GM11168 (cell line): ENCODE measurements at regions not wholly inside any gene's neighbourhood (a gene's known extent, or its start where the extent isn't known, plus 50 kb on each side); places are given as distances from the start of the nearest gene placed in this dataset.

Experiments used
- in situ Hi-C: fragments of 300-500 bp; cut with MboI; formaldehyde crosslinking; loops from one replicate; pipeline ENCODE4 v1.12.0; 2022; ENCODE audit warnings: low sequenced_read_pairs; ENCODE audit not compliant: unreplicated experiment

DNA sequence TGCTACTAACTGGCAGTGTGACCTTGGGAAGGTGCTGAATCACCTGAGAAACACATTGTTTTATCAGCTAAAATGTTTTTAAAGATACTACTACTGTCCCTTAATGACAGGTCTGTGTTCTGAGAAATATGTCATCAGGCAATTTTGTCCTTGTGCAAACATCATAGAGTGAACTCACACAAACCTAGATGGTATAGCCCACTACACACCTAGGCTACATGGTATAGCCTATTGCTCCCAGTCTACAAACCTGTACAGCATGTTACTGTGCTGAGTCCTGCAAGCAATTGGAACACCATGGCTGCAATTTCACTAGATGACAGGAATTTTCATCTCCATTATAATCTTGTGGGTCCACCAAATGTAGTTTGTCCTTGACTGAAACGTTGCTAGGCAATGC lies 101.3 kb upstream of the GUCY1A1 start:
- in situ Hi-C loops, result no loop called here

DNA sequence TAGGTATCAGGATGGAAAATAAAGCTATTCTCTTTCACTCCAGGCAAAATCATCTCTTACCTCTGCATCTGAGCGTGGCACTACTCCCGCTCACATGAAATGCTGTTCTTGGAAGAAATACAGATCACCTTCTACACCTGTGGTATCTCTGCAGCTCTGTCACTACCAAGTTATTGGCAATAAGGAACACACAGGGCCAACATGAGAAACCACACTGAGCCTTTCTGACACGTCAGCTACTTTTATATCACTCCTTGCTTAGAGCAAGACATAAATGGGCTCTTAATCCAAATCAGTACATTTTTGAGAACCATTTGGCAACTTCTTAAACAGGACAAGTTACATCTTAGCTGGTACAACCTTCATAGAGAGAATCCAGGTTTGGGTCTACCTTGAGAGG lies 101.8 kb upstream of the GUCY1A1 start:
- in situ Hi-C loops, result no loop called here

DNA sequence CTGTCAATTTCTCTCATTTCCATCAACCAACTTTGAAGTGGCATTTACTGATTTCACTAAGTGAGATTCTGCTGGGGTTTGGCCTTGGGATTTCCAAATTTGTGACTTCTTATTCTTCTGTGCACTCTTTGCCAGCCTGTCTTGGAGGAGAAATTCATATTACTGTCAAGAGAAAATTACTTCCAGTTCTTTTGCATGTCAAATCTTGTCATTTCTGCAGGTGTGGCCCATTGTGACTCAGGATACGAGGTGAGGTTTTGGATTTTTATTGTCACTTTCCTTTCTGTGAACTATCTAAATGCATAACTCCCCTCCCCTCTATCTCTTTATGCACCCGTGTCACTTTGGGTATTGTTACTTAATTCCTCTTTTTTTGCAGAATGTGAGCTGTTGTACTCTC lies 102.6 kb upstream of the GUCY1A1 start:
- in situ Hi-C loops, result no loop called here

DNA sequence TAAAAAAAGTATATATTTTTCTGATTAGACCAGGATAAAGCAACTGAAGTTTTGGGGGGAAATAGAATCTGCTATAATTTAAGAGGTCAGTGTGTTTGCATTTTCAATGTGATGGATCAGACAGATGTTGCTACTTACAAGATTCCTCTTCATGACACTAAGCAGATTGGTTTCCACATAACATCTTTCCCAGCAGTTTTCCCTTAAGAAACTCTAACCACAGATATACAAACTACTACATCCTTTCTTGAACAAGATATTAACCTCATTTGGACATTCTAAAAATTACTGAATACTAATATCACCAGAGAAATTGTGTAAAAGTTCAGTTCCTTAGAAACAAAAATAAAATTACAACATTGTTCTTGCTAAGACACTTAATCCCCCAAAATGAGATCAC lies 106.7 kb upstream of the GUCY1A1 start:
- in situ Hi-C loops, result no loop called here

DNA sequence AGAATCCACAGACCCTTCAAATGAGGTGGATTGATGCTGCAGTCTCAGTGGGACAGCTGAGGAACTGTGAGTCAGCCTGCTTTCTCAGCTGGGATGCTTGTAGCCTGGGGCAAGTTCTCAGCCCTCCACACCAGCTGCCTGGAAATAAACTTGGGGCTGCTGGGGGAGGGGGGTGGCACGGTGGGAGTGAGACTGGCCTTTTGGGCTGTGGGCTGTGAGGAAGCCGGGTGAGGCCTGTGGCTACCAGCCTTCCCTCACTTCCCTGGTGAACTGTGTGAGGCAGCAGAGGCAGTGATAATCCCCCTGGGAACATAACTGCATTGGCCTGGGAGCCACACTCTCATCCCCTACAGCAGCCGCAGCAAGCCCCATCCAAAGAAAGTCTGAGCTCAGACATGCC lies 114.5 kb upstream of the GUCY1A1 start:
- in situ Hi-C loops, result no loop called here

DNA sequence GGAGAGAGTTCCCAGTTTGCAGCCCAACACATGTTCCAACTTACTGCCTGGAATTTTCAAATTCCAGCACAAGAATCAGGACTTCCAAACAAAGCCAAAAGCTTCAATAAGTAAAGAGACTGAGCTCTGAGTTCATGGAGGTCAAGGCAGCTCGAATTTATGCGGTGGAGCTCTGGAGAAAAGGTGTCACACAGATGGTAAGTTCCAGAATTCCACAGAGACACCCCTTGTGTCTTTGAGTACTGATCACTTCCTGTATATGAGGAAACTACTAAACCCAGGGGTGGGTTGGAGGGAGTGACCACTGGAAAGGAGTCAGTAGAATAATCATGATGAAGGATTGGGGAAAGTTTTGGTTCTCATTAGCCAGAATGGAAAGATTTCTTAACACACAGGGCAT lies 118.5 kb upstream of the GUCY1A1 start:
- in situ Hi-C loops, result no loop called here

DNA sequence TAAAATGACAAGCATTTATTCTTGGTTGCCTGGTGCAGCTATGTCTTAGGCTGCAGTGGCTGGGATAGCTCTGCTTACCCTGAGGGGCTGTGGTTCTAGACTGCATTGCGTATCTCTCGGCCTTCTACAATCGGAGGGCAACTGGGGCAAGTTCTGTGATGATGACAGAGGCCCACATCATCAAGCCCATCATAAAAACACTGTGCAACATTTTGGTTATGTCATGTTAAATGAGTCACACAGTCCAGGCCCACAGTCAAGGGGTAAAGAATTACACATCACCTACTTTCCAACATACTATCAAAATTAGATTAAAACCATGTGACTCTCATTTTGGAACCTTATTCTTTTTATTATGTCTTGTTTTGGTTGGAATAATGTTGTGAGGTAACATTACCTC lies 120.2 kb upstream of the GUCY1A1 start:
- in situ Hi-C loops, result no loop called here

DNA sequence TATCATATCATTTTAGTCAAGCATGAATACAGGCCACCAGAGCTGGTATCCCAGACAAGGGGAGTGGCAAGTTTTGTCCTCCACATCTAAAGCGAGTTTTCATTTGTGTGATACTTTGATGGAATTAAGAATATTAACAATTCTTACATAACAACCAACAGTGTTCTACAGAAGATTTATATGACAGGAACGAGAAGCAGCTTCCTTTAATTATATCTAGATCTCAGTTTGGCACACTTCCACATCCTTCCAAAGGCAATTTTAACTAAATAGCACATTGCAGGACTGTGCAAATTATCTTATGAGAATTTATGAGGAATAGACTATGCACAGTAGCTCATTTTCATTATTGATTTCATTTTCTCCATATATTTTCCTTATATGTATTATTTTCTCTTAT lies 121.2 kb upstream of the GUCY1A1 start:
- in situ Hi-C loops, result no loop called here

DNA sequence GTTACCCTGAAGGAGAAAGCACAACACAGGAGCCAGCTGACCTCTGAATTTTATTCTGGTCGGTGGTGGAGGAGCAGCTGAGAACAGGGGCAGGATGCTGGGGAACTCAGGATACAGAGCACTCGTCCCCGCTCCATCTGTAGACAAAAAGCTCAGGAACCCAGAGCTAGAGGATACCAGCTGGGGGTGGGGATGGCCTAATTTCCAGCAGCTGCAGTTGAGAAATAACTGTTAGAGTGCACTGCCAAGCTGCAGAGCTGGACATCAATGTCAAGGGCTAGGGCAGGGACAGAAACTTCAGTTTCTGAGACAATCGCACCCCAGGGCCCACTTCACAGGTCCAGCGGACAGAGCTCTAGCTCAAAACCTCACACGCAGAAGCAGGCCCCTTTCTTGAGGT lies 122.1 kb upstream of the GUCY1A1 start:
- in situ Hi-C loops, result no loop called here

DNA sequence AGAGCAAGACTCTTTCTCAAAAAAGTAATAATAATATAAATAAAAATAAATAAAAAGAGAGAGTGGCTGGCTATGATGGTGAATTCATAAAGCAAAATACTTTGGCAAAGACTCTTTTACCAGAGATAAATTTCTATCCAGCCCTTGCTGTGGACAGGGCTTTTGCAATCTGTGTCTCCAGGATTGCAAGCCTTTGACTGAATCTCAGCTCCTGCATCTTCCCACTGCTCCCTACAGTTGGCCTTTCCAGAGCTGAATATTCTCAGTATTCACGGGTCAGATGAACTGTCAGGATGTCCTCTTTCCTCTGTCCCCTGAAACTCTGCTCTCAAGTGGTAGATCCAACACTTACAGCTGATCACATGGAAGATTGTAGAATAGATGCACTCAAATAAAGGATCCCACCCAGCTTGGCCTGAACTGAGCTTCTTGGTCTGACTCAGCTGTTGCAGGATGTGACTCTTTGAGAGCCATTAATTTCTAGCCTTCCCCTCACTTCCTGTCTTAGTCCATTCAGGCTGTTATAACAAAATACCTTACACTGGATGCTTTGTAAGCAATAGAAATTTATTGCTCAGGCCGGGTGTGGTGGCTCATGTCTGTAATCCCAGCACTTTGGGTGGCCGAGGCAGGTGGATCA lies 123.4 kb upstream of the GUCY1A1 start:
- in situ Hi-C loops, result no loop called here

DNA sequence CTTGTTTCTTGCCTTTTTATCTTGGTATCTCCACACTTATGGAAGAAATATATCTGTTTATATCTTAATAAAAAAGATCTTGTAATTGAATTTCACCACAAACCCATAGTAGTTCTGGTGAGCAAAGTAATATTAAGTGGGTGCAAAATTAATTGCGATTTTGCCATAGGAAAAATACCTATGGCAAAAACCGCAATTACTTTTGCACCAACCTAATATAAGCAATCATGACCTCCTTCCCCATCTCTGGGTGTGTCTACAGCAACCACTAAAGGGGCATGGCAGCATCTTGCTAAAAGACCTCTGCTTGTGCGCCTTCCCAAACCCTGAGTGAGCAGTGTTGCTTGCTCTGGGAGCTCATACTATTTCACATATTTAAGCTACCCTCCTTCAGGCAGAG lies 124.2 kb upstream of the GUCY1A1 start:
- in situ Hi-C loops, result no loop called here

DNA sequence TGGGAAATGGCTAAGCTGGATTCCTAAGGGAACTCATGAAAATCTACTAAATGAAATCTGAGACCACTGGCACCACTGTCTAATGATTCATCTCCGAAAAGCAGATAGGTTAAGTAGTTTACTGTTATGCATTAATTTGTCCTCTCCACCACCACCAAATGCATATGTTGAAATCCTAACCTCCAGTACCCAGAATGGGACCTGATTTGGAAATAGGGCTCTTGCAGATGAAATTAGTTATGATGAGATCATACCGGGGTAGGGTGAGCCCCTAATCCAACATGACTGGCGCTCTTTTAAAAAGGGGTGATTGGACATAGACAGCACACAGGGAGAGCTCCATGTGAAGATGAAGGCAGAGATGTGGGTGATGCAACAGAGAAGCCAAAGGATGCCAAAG lies 124.9 kb upstream of the GUCY1A1 start:
- in situ Hi-C loops, result no loop called here

DNA sequence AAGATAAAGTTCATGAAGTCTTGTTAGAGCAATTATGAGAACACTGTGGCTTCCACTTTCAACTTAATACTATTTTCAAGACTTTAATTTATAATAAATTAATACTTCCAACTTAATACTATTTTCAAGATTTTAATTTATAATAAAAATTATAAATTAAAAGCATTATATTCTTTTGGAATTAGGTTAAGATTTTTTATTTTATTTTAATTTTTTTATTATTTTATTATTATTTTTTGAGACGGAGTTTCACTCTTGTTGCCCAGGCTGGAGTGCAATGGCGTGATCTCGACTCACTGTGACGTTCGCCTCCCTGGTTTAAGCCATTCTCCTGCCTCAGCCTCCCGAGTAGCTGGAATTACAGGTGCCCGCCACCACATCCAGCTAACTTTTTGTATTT lies 126.0 kb upstream of the GUCY1A1 start:
- in situ Hi-C loops, result no loop called here

DNA sequence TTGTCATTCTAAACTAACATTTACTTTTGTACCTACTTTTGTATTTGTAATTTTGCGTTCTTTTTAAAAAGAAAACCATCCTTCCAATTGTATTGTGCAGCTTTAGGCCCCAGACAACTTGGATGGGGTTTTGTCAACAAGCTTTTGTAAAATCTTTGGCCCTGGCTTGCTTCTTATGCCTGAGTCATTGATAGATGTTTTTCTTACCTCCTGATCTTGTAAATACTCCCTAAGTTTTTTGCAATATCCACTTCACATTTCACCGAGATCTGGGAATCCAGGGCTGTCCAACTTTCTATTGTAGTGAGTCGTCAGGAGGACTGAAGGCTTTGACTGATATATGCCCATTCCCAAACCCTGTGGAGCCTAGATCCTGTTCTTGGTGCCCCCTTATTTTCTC lies 126.9 kb upstream of the GUCY1A1 start:
- in situ Hi-C loops, result no loop called here

DNA sequence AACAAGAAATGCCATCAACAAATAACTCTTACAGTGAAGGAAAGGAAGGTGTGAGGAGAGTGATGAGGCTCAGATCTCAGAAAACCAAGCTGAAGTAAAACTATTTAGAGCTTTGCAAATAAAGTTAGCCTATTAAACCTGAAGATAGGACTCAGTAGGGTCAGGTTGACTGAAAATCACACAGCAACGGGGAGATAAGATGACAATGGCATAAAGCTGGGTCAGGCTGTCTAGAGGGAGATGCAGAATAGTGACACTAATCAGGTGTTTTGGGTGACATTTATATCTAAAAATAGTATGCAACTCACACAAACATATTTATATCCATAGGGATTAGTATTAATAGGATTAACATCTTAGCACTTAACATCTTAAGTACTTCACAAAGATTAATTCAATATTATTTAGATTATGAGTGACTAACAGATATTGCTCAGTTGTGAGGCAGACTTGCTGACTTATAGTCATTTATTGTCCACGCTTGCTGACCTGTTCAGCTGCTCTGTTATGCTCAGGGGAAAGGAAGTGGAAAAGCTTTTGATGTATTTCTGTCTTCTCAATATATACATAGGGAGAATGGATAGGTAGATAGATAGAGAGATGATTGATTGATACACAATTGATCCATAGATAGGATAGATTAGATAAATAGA lies 130.7 kb upstream of the GUCY1A1 start:
- in situ Hi-C loops, result no loop called here

DNA sequence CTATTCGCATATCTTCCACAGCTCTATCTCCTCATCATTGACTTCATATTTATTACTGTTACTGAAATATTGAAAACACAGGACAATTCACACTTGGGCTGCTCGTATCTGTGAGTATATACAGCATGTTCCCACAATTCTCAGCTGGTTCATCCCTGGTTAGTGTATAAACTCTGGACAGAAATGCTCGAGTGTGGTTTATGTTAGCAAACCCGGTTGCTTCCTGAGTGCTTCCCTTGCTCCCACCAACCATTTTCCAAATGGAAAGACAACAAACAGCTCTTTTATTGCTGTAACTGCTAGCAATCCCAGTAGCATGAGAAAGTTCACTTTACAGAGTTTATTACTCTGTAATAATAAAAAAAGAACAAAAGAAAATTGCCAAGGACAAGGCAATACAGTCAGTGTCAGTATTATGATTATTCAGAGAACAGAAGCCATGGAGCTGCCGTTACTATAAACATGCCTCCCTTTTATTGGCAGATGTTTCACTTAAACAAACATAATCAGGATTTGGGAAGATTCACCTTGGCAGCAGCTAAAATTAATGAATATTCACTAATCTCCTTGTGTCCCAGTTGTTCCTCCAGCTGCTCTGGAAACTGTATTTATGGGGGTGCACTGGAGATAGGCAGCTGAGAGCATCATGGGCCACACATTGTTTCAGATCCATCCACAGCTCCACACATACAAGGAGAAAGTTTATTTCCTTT lies 134.1 kb upstream of the GUCY1A1 start:
- in situ Hi-C loops, result no loop called here

DNA sequence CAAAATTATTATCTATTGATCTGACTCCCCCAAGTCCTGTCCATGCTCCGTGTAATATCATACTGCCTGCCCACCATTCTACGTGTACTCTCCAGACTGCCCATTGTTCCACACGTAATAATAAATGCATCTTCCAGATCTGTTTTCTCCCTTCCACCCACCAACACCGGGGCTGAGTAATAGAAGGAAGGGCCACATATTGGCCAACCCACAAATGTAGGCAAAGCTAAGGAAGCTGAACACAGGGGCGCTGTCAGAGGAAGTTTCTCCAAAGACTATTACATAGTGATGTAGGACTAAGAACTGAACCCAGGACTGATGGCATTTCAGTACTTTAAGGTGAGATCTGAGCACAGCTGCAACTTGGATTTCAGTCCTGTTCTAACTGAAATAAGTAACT lies 135.8 kb upstream of the GUCY1A1 start:
- in situ Hi-C loops, result no loop called here

DNA sequence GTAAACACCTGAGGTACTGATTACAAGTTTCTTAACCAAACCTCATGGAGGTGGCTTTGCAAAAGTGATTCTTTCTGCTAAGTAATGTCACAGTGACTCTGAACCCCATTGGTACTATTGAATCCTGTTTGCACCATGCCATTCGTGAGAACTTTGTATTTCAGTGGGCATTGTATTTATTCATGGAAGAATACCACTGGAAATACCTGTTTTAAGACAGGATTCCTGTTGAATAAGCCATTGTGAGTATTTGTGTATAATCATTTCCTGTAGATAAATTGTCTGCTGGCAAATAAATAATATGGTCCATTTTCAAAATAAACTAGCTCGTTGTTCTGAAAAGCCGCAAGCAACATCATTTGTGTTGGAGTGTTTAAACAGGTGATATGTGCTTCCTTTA lies 136.4 kb upstream of the GUCY1A1 start:
- in situ Hi-C loops, result no loop called here

DNA sequence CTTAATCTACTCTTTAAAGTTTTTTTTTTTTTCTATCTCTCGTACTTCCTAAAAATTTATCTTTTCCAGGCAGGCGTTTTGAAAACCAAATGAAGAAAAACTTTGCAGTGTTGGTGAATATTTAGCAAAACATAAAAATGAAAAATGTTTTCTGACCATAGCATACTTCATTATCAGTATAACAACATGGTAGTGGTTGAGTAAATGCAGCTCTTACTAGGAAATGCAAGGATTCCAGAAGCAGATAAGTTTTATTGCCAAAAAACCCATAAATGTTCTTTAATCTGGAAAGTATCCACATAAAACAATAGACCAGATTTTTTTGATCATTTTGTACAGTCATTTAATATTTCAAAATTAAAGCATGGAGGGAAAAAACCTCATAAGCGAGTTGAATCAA lies 136.9 kb upstream of the GUCY1A1 start:
- in situ Hi-C loops, result no loop called here

DNA sequence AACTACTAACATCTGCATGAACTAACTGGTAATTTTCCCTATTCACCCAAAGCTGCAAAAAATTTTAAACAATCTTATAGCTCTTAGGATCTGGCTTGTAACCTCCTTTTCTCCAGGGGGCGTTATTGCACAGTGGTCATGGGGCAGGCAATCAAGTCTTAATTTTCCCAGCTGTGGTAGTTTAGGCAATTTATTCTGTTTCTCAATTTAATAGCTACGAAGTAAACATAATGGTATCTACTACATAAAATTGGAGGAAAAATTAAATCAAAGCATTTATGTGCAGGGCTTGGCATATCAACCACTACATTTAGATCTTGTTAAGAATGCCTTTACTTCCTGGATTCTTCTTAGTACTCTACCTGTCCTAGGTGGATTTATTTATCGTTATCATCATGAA lies 137.4 kb upstream of the GUCY1A1 start:
- in situ Hi-C loops, result no loop called here

DNA sequence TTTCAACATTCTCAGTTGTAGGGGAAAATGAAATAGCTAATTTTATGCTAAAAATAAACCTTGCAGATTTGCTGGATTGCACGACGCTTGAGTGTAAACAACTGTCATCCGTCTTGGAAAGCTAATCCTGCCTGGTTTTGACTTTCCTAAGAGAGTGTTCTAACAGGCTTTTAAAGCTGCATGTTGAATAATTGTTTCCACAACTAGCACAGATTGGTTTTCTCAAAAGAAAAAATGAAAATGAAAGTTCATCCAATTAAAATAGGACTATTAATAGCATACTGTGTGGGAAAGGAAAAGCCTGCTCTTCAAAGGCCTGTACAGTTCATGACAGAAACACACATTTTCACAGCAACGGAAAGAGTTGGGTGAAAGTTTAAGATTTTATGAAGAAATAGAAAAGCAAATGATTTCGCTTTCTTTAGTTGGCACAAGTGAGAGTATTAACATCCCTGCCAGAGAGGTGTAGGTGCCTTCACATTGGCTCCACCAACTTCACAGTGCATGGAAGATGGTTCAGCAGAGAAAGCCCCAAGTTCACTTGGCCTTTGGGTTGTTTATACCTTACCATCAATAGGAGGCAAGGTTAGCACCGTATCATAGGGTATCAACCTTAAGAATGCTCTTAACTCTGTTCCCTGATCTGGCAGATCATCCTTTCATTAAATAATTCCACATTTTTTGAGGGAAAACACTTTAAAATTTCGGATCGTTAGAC lies 140.0 kb upstream of the GUCY1A1 start:
- in situ Hi-C loops, result no loop called here
